HG03432 (cell line): ENCODE measurements at regions not wholly inside any gene's neighbourhood (a gene's known extent, or its start where the extent isn't known, plus 50 kb on each side); places are given as distances from the start of the nearest gene placed in this dataset.
"Not testable (repeated sequence)": the region's sequence is repeated elsewhere in the genome, so short reads cannot be mapped to it uniquely, and the experiment has no call there.

Source experiments
- ATAC-seq: cut with Tn5 transposase; IDR thresholded peaks from one replicate; pipeline ENCODE4 v1.9.1; 2021; ENCODE audit warnings: mild to moderate bottlenecking, moderate library complexity; ENCODE audit not compliant: unreplicated experiment

- not testable (repeated sequence) for ATAC-seq
Observed at GRCh38 chr15:20473465-20473864, 68.1 kb downstream of the GOLGA6L6 start.

GRCh38 chr15:20472983-20473382 lies 68.6 kb downstream of the GOLGA6L6 start:
- ATAC-seq, result peak; percentile 81

- not testable (repeated sequence) for ATAC-seq
Observed at GRCh38 chr15:20470810-20471209, 70.8 kb downstream of the GOLGA6L6 start.

GRCh38 chr15:20441138-20441537 lies 100.5 kb downstream of the GOLGA6L6 start:
- not testable (repeated sequence) for ATAC-seq

GRCh38 chr15:20440390-20440789 lies 101.2 kb downstream of the GOLGA6L6 start:
- ATAC-seq, result not testable (repeated sequence)

GRCh38 chr15:20439111-20439510 lies 102.5 kb downstream of the GOLGA6L6 start:
- not testable (repeated sequence) for ATAC-seq

- ATAC-seq, result not testable (repeated sequence)
Observed at GRCh38 chr15:20438255-20438654, 103.3 kb downstream of the GOLGA6L6 start.

DNA sequence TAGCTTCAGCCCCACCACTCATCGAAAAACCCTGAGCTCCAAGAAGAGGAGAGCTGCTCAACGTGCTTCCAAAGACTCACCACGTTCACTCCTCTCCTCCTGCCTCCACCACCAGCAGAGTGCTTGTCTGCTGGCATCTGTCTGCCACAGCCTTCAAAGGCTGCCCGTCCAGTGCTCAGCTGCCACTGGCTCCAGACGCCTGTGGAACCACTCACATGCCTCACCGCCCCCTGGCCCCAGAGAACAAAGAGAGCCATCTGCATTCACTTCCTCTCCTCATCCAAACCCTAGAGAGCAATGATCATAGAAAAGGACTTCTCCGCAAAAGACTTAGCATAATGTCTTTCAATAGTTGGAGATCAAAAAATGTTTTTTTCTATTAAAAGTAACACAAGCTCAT lies 108.1 kb downstream of the GOLGA6L6 start:
- not testable (repeated sequence) for ATAC-seq

DNA sequence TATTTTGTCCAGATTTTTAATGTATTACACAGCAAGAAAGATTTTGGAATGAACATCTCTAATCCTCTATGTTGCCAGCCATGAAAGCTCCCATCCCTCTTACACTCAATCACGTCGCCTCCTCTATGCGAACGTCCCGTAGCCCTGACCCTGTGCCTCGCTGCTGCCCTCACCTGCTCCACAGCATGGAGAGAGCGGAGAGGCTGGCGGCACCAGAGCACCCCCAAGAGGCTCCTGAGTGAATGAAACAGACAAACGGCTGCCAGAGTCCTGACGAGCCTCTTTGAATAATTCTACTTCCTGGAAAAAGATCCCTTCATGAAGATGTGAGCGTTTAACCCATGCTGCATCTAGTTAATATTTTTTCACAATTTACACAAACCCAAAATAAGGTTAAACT lies 111.1 kb downstream of the GOLGA6L6 start:
- ATAC-seq, result not testable (repeated sequence)

DNA sequence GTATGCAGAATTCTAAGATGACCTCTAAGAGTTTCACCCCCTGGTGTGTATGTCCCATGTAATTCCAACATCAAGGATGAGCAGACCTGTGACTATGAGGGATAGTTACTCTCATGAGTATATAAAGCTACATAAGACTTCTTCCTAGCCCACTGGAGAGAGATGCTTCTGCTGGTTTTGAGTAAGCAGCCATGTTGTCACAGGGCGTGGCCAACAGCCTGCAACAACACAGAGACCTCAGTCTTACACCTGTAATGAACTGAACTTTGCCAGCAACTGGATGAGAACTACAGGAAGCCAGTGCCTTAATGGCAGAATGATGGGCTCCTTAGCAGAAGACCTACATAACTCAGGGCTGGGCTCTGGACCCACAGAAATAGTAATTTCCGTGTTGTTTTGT lies 120.9 kb downstream of the GOLGA6L6 start:
- not testable (repeated sequence) for ATAC-seq

DNA sequence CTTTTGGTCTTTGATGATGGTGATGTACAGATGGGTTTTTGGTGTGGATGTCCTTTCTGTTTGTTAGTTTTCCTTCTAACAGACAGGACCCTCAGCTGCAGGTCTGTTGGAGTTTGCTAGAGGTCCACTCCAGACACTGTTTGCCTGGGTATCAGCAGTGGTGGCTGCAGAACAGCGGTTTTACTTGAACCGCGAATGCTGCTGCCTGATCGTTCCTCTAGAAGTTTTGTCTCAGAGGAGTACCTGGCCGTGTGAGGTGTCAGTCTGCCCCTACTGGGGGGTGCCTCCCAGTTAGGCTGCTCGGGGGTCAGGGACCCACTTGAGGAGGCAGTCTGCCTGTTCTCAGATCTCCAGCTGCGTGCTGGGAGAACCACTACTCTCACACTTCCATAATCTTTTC lies 125.0 kb downstream of the GOLGA6L6 start:
- ATAC-seq, result not testable (repeated sequence)

GRCh38 chr15:20409667-20410198 lies 131.9 kb downstream of the GOLGA6L6 start:
- not testable (repeated sequence) for ATAC-seq

DNA sequence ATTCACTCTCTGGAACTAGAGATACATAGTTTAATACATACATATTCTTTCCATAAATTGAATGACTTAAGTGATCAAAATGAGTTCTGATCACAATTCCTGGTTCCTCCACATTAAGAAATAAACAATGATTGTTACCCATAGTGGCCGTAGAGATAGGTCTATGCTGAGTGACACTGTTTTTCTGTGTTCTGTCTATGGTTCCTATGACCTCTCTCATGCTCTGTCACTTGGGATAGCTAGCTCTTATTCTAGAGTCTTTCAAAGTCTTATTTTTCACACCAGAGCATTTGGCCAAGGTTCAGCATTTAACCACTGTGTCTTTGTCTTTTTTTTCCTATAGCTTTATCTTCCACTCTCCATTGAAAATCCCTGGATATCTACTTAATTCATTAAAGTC lies 132.4 kb downstream of the GOLGA6L6 start:
- ATAC-seq, result no peak

- no peak for ATAC-seq
Observed at GRCh38 chr15:20407553-20407952, 134.0 kb downstream of the GOLGA6L6 start.

DNA sequence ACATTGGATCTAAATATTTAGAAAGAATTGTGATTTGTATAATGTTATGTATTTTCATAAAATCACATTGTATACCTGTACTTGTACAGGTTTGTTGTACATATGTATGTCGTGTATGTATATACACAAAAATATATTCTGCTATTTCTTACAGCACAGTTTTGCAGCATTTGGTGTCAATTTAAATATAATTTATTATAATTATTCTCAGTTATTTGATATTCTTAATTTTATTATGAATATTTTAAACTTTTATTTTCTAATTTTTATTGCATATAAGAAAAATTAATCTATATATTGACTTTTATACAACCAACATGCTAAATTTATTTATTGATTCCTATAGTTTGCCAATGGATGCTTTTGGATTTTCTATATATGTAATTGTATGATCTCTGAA lies 137.0 kb downstream of the GOLGA6L6 start:
- not testable (repeated sequence) for ATAC-seq

GRCh38 chr15:20402586-20402985 lies 139.0 kb downstream of the GOLGA6L6 start:
- ATAC-seq, result not testable (repeated sequence)

GRCh38 chr15:20401058-20401457 lies 140.5 kb downstream of the GOLGA6L6 start:
- not testable (repeated sequence) for ATAC-seq

DNA sequence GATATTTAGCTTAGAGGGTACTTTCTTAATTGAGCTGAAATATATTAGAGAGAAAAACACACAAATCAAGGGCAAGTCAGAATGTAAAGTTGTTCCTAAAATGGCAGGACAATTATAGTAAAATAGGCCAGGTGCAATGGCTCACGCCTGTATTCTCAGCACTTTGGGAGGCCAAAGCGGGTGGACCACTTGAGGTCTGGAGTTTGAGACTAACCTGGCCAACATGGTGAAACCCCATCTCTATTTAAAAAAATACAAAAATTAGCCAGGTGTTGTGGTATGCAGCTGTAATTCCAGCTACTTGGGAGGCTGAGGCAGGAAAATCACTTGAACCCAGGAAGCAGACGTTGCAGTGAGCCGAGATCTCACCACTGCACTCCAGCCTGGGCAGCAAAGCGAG lies 142.9 kb downstream of the GOLGA6L6 start:
- not testable (repeated sequence) for ATAC-seq

GRCh38 chr15:20388161-20388560 lies 153.4 kb downstream of the GOLGA6L6 start:
- not testable (repeated sequence) for ATAC-seq

- no peak for ATAC-seq
Observed at GRCh38 chr15:20386198-20386597, 155.4 kb downstream of the GOLGA6L6 start.

GRCh38 chr15:20380199-20380598 lies 161.4 kb downstream of the GOLGA6L6 start:
- not testable (repeated sequence) for ATAC-seq

DNA sequence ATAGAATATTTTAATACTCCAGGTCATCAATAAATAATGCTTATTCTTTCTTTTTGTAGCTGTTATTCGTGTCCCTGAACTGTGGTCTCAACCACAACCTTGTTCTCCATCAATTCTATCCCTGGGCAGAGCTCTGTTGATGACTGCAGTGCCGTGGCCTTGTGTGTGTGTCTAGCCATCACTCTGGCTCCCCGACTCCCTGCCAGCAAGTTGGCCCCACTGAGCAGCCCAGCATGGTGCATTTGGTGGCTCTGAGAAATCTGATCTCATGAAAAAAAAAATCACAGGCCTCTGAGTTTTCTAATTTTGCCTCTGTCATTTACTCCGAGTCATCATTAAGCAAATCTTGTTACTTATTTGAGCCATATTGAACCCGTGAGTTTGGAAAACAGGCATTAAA lies 164.7 kb downstream of the GOLGA6L6 start:
- ATAC-seq, result no peak

DNA sequence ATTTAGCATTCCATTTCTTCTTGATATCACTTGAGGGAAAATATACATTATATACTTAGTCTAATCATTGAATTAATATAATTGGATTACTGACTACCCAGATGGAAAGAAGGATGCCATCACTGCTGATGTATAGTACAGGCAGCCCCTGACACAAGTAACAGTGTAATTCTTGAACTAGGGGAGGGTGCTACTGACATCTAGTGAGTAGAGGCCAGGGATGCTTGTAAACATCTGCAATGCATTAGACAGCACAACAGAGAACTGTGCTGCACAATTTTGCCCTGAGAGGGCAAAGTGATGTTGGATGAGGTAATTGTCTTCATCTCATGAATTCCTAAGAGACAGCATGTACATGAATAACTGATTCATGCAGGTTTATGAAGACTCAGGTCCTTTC lies 169.2 kb downstream of the GOLGA6L6 start:
- ATAC-seq, result not testable (repeated sequence)
